ENCODE measurements at regions not wholly inside any gene's neighbourhood (a gene's known extent, or its start where the extent isn't known, plus 50 kb on each side); places are given as distances from the start of the nearest gene placed in this dataset.

DNA sequence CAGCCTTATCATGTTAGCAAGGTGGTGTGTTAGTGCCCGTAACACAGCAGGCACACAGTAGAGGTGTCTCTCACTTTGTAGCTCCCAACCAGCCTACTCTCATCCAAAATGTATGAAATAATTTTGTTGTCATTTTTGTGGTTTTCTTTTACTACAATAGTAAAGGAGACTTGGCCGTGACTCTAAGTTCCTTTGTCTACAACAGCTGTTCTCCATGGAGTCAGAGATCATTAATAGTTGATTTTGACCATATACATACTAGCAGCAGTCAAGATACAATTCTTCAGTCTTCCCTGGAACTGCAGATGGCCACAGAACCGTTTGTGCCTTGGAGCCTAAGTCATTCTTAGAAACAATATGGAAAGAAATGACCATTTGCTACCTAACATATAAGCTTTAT lies 567.1 kb downstream of the TLR4 start:
- TF ChIP-seq, protein P1, sequence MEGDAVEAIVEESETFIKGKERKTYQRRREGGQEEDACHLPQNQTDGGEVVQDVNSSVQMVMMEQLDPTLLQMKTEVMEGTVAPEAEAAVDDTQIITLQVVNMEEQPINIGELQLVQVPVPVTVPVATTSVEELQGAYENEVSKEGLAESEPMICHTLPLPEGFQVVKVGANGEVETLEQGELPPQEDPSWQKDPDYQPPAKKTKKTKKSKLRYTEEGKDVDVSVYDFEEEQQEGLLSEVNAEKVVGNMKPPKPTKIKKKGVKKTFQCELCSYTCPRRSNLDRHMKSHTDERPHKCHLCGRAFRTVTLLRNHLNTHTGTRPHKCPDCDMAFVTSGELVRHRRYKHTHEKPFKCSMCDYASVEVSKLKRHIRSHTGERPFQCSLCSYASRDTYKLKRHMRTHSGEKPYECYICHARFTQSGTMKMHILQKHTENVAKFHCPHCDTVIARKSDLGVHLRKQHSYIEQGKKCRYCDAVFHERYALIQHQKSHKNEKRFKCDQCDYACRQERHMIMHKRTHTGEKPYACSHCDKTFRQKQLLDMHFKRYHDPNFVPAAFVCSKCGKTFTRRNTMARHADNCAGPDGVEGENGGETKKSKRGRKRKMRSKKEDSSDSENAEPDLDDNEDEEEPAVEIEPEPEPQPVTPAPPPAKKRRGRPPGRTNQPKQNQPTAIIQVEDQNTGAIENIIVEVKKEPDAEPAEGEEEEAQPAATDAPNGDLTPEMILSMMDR (conservative IDR thresholded peaks at IDR 0.05 in 1 of 2, IDR thresholded peaks at IDR 0.05 in 1 of 2; ENCODE audit: low read depth in 1 of 2, low read length in 2 of 2): no peak
- TF ChIP-seq EZH2 (IDR thresholded peaks at IDR 0.05; ENCODE audit: low read length, missing control alignments): no peak
